Mucosa of descending colon (tissue), 3 donors: ENCODE measurements at regions not wholly inside any gene's neighbourhood (a gene's known extent, or its start where the extent isn't known, plus 50 kb on each side); places are given as distances from the start of the nearest gene placed in this dataset.

Experiments
- ATAC-seq: fragments of 200-7000 bp; cut with Tn5 transposase; one replicate; pipeline ENCODE4 v1.9.1; 2020; ENCODE audit warnings: mild to moderate bottlenecking, moderate library complexity
- DNase-seq, 3 donors: peaks; one replicate each; pipeline ENCODE4 v3.0.0-alpha.2; 2020
- H3K36me3 ChIP-seq: fragments of 200-600 bp; one replicate; pipeline ENCODE4 v1.8.0; 2021; ENCODE audit warnings: low read depth, mild to moderate bottlenecking
- H3K4me1 ChIP-seq: fragments of 200-600 bp; one replicate; pipeline ENCODE4 v1.8.0; 2021; ENCODE audit warnings: low read depth, mild to moderate bottlenecking
- H3K4me3 ChIP-seq: fragments of 200-600 bp; one replicate; pipeline ENCODE4 v1.8.0; 2021; ENCODE audit warnings: mild to moderate bottlenecking
- H3K9me3 ChIP-seq: fragments of 200-600 bp; one replicate; pipeline ENCODE4 v1.8.0; 2021; ENCODE audit warnings: mild to moderate bottlenecking
- intact Hi-C, 2 donors: fragments of 100-400 bp; cut with DNase I in 1 of 2; cut with micrococcal nuclease in 1 of 2; formaldehyde crosslinking; loops; one replicate each; pipeline versions ENCODE4 v1.11.0 to v1.11.1; 2022; cut with DNase I, micrococcal nuclease
- TF ChIP-seq, protein P1 (sequence below): fragments of 200-600 bp; IDR thresholded peaks from one replicate; pipeline ENCODE4 v1.8.0; 2022; ENCODE audit warnings: antibody characterized with exemption, mild to moderate bottlenecking
- donor health status: DM: no; HTN: no; CAD: no; lungs with moderate emphysema.
- donor health status: DM: no; HTN: no; CAD: no.
- donor health status: DM: no; HTN: yes; CAD: no.

- intact Hi-C loops: no loop called here
- TF ChIP-seq, protein P1, sequence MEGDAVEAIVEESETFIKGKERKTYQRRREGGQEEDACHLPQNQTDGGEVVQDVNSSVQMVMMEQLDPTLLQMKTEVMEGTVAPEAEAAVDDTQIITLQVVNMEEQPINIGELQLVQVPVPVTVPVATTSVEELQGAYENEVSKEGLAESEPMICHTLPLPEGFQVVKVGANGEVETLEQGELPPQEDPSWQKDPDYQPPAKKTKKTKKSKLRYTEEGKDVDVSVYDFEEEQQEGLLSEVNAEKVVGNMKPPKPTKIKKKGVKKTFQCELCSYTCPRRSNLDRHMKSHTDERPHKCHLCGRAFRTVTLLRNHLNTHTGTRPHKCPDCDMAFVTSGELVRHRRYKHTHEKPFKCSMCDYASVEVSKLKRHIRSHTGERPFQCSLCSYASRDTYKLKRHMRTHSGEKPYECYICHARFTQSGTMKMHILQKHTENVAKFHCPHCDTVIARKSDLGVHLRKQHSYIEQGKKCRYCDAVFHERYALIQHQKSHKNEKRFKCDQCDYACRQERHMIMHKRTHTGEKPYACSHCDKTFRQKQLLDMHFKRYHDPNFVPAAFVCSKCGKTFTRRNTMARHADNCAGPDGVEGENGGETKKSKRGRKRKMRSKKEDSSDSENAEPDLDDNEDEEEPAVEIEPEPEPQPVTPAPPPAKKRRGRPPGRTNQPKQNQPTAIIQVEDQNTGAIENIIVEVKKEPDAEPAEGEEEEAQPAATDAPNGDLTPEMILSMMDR: no peak
- Histone ChIP-seq H3K4me1 (peaks cover 12% of the 10 kb centered on the region), H3K9me3 (no peaks in the 10 kb centered on the region), H3K4me3 (no peak overlapping the region), H3K36me3 (no peaks in the 10 kb centered on the region)
- ATAC-seq (peak; percentile 3), DNase-seq (peak in 1 of 3 donors; percentile 5)
These were observed 146.9 kb downstream of the KLF13 start for GRCh38 chr15:31473385-31474058.

DNA sequence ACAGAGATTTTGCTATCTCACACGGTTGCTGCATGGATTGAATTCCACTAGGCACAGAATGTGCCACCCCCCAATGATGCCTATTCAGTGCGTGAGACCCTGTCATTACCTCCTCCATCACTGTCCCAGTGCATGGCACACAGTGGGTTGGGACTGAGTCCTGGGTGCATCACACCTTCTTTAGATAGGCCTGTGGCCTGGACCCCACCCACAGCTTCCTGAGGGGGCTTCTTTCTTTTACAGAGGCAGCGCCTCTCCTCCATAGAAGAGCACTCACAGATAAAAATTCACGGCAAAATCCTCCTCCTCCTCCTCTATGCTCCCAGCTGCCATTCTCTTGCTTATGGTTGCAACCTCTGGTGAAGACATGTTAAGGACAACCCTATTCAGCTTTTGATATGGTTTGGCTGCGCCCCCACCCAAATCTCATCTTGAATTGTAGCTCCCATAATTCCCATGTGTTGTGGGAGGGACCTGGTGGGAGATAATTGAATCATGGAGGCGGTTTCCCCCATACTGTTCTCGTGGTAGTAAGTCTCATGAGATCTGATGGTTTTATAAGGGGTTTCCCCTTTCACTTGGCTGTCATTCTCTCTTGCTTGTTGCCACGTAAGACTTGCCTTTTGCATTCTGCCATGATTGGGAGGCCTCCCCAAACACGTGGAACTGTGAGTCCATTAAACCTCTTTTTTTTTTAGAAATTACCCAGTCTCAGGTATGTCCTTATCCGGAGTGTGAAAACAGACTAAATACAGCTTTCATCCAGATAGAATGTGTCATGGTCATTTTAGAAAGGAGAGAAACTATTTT is 147.6 kb downstream of the KLF13 start:
- DNase-seq: peak in 1 of 3 donors; percentile 2
- intact Hi-C loops: no loop called here

GRCh38 chr15:31476236-31476810 is 149.7 kb downstream of the KLF13 start:
- H3K4me1 ChIP-seq: peaks cover 12% of the 10 kb centered on the region
- intact Hi-C loops: no loop called here
- TF ChIP-seq, protein P1: no peak
- H3K36me3 ChIP-seq: no peaks in the 10 kb centered on the region
- DNase-seq (no peak), ATAC-seq (no peak)
- H3K4me3 ChIP-seq: no peak overlapping the region
- no peaks in the 10 kb centered on the region for H3K9me3 ChIP-seq

More for the DNA sequence above, 147.6 kb downstream of the KLF13 start:
- no peak for ATAC-seq
- Histone ChIP-seq H3K4me3 (no peak overlapping the region), H3K36me3 (no peaks in the 10 kb centered on the region), H3K9me3 (no peaks in the 10 kb centered on the region), H3K4me1 (peaks cover 12% of the 10 kb centered on the region)
- TF ChIP-seq, protein P1: no peak

- H3K4me3 ChIP-seq: no peak overlapping the region
- H3K4me1 ChIP-seq: peaks cover 12% of the 10 kb centered on the region
- ATAC-seq (no peak), DNase-seq (no peak)
- intact Hi-C loops: no loop called here
- no peaks in the 10 kb centered on the region for H3K9me3 ChIP-seq
- TF ChIP-seq, protein P1: no peak
- no peaks in the 10 kb centered on the region for H3K36me3 ChIP-seq
These were observed 150.2 kb downstream of the KLF13 start for GRCh38 chr15:31476866-31477265.

DNA sequence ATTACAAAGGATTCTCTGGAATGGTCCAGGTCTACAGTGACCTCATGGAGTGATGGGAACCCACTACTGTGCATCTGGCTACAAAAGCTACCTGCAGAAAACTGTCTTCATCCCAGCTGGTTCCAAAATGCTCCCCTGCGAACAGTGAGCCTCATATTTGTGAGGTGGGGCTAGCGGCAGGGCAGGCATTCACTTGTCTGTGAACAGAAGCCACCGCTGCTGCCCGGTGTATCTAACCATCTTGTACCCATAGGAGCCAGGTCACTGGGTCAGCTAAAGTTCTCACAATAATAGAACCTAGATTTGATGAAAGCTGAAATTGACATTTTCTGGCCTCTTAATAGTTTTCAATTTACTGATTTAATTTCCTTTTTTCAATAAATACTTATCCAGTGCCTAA is 150.7 kb downstream of the KLF13 start:
- Histone ChIP-seq H3K9me3 (no peaks in the 10 kb centered on the region), H3K4me3 (no peak overlapping the region), H3K36me3 (no peaks in the 10 kb centered on the region), H3K4me1 (peaks cover 12% of the 10 kb centered on the region)
- DNase-seq (no peak), ATAC-seq (no peak)
- TF ChIP-seq, protein P1: no peak
- intact Hi-C loops: no loop called here
